Bronchial epithelial cell (primary cell): ENCODE measurements at regions not wholly inside any gene's neighbourhood (a gene's known extent, or its start where the extent isn't known, plus 50 kb on each side); places are given as distances from the start of the nearest gene placed in this dataset.

Experiments used
- DNase-seq: peaks from one replicate; pipeline ENCODE4 v3.0.0-alpha.2; 2010; ENCODE audit warnings: low read depth
- FAIRE-seq: peaks from 2 replicates; lab custom pipeline; 2011; peaks lifted over from hg19 to GRCh38; lab: Jason Lieb, UNC
- H3K27me3 ChIP-seq: 2 replicates; pipeline ENCODE4 v1.5.1; 2011; ENCODE audit warnings: low read length; ENCODE audit not compliant: control insufficient read depth, insufficient read depth
- H3K36me3 ChIP-seq: 2 replicates; pipeline ENCODE4 v1.5.1; 2011; ENCODE audit warnings: low read length; ENCODE audit not compliant: control insufficient read depth, insufficient read depth
- H3K4me3 ChIP-seq: 2 replicates; pipeline ENCODE4 v1.5.1; 2011; ENCODE audit warnings: mild to moderate bottlenecking, low read depth, low read length, control low read depth
- CTCF ChIP-seq: IDR thresholded peaks from 2 replicates; pipeline ENCODE4 v1.5.1; 2011; ENCODE audit warnings: mild to moderate bottlenecking, moderate library complexity, low read length, control low read depth, inconsistent platforms; ENCODE audit not compliant: insufficient read depth, severe bottlenecking

- DNase-seq (no peak), FAIRE-seq (no peak)
- no peak for TF ChIP-seq CTCF
- Histone ChIP-seq H3K36me3 (no peaks in the 10 kb centered on the region), H3K27me3 (no peaks in the 10 kb centered on the region), H3K4me3 (no peak overlapping the region)
These were observed 151.5 kb downstream of the CHST1 start for GRCh38 chr11:45513821-45514340.

GRCh38 chr11:45512471-45513148 lies 152.8 kb downstream of the CHST1 start:
- Histone ChIP-seq H3K27me3 (no peaks in the 10 kb centered on the region), H3K4me3 (no peak overlapping the region), H3K36me3 (no peaks in the 10 kb centered on the region)
- DNase-seq = no peak
- FAIRE-seq = no peak
- no peak for TF ChIP-seq CTCF

GRCh38 chr11:45511566-45511965 lies 153.9 kb downstream of the CHST1 start:
- DNase-seq (no peak), FAIRE-seq (no peak)
- no peak overlapping the region for H3K4me3 ChIP-seq
- TF ChIP-seq CTCF = no peak
- H3K36me3 ChIP-seq = no peaks in the 10 kb centered on the region
- no peaks in the 10 kb centered on the region for H3K27me3 ChIP-seq

GRCh38 chr11:45507916-45508315 lies 157.5 kb downstream of the CHST1 start:
- Histone ChIP-seq H3K36me3 (no peaks in the 10 kb centered on the region), H3K27me3 (no peaks in the 10 kb centered on the region), H3K4me3 (no peak overlapping the region)
- no peak for FAIRE-seq
- DNase-seq = no peak
- no peak for TF ChIP-seq CTCF

- DNase-seq (no peak), FAIRE-seq (no peak)
- no peak overlapping the region for H3K4me3 ChIP-seq
- H3K36me3 ChIP-seq = no peaks in the 10 kb centered on the region
- no peak for TF ChIP-seq CTCF
- no peaks in the 10 kb centered on the region for H3K27me3 ChIP-seq
These were observed 162.1 kb downstream of the CHST1 start for GRCh38 chr11:45503311-45503710.

- H3K27me3 ChIP-seq = no peaks in the 10 kb centered on the region
- DNase-seq = no peak
- H3K36me3 ChIP-seq = no peaks in the 10 kb centered on the region
- TF ChIP-seq CTCF = no peak
- FAIRE-seq = no peak
- H3K4me3 ChIP-seq = no peak overlapping the region
These were observed 163.2 kb downstream of the CHST1 start for GRCh38 chr11:45502226-45502545.
